H9 (cell line): ENCODE measurements at regions not wholly inside any gene's neighbourhood (a gene's known extent, or its start where the extent isn't known, plus 50 kb on each side); places are given as distances from the start of the nearest gene placed in this dataset.

Source experiments
- DNase-seq: peaks from one replicate; pipeline ENCODE4 v3.0.0-alpha.2; 2017
- H2AFZ ChIP-seq: one replicate; pipeline ENCODE4 v1.6.1; 2013; ENCODE audit warnings: mild to moderate bottlenecking, low read length, control low read depth, moderate library complexity
- H2AK5ac ChIP-seq: 2 replicates; pipeline ENCODE4 v1.6.1; 2013; ENCODE audit warnings: low read length, control low read depth, mixed read lengths; ENCODE audit not compliant: insufficient read length
- H2BK120ac ChIP-seq: one replicate; pipeline ENCODE4 v1.6.1; 2013; ENCODE audit warnings: low read depth, mild to moderate bottlenecking, low read length, control low read depth, inconsistent platforms; ENCODE audit not compliant: poor library complexity, severe bottlenecking
- H2BK12ac ChIP-seq: 2 replicates; pipeline ENCODE4 v1.6.1; 2013; ENCODE audit warnings: low read length, control low read depth, mixed read lengths, low read depth; ENCODE audit not compliant: insufficient read length
- H2BK15ac ChIP-seq: 2 replicates; pipeline ENCODE4 v1.6.1; 2013; ENCODE audit warnings: low read depth, low read length, control low read depth
- H2BK20ac ChIP-seq: one replicate; pipeline ENCODE4 v1.6.1; 2013; ENCODE audit warnings: low read depth, mild to moderate bottlenecking, low read length, control low read depth, inconsistent platforms; ENCODE audit not compliant: poor library complexity, severe bottlenecking
- H2BK5ac ChIP-seq: 2 replicates; pipeline ENCODE4 v1.6.1; 2013; ENCODE audit warnings: low read length, control low read depth, mixed read lengths; ENCODE audit not compliant: insufficient read length
- H3K14ac ChIP-seq: 2 replicates; pipeline ENCODE4 v1.6.1; 2013; ENCODE audit warnings: low read length, control low read depth; ENCODE audit not compliant: insufficient read depth
- H3K18ac ChIP-seq: 2 replicates; pipeline ENCODE4 v1.6.1; 2013; ENCODE audit warnings: low read depth, mild to moderate bottlenecking, mixed read lengths, low read length, control low read depth; ENCODE audit not compliant: insufficient read length
- H3K23ac ChIP-seq: 2 replicates; pipeline ENCODE4 v1.6.1; 2013; ENCODE audit warnings: low read length, control low read depth, mixed read lengths, low read depth; ENCODE audit not compliant: insufficient read length
- H3K23me2 ChIP-seq: 2 replicates; pipeline ENCODE4 v1.6.1; 2013; ENCODE audit warnings: low read depth, mild to moderate bottlenecking, mixed read lengths, low read length, control low read depth; ENCODE audit not compliant: insufficient read length, poor library complexity, severe bottlenecking
- H3K27ac ChIP-seq: 2 replicates; pipeline ENCODE4 v1.5.1; 2013; ENCODE audit warnings: low read length, control low read depth, mixed read lengths, low read depth; ENCODE audit not compliant: insufficient read length
- H3K27me3 ChIP-seq: 2 replicates; pipeline ENCODE4 v1.6.1; 2013; ENCODE audit warnings: low read length, control low read depth, inconsistent platforms; ENCODE audit not compliant: insufficient read depth
- H3K4ac ChIP-seq: 2 replicates; pipeline ENCODE4 v1.6.1; 2013; ENCODE audit warnings: low read depth, mild to moderate bottlenecking, control low read depth, inconsistent platforms, low read length, moderate library complexity
- H3K4me1 ChIP-seq: 2 replicates; pipeline ENCODE4 v1.6.1; 2013; ENCODE audit warnings: low read length, control low read depth, inconsistent platforms; ENCODE audit not compliant: insufficient read depth
- H3K4me2 ChIP-seq: 2 replicates; pipeline ENCODE4 v1.6.1; 2013; ENCODE audit warnings: low read length, control low read depth, mixed read lengths; ENCODE audit not compliant: insufficient read length, insufficient read depth
- H3K56ac ChIP-seq: 2 replicates; pipeline ENCODE4 v1.6.1; 2013; ENCODE audit warnings: low read depth, mild to moderate bottlenecking, mixed read lengths, low read length, control low read depth; ENCODE audit not compliant: insufficient read length
- H3K79me1 ChIP-seq: 2 replicates; pipeline ENCODE4 v1.6.1; 2013; ENCODE audit warnings: low read depth, mild to moderate bottlenecking, moderate library complexity, low read length, control low read depth, inconsistent platforms; ENCODE audit not compliant: insufficient read depth, poor library complexity, severe bottlenecking
- H3K79me2 ChIP-seq: 2 replicates; pipeline ENCODE4 v1.6.1; 2013; ENCODE audit warnings: low read length, control low read depth, inconsistent platforms; ENCODE audit not compliant: insufficient read depth
- H3K9ac ChIP-seq: 2 replicates; pipeline ENCODE4 v1.6.1; 2013; ENCODE audit warnings: low read length, control low read depth, mixed read lengths; ENCODE audit not compliant: insufficient read length; ENCODE audit errors: extremely low read depth
- H3K9me3 ChIP-seq: one replicate; pipeline ENCODE4 v1.6.1; 2013; ENCODE audit warnings: low read depth, low read length, inconsistent platforms; ENCODE audit not compliant: control insufficient read depth
- H3T11ph ChIP-seq: one replicate; pipeline ENCODE4 v1.6.1; 2013; ENCODE audit warnings: mild to moderate bottlenecking, low read length, control low read depth, inconsistent platforms
- H4K20me1 ChIP-seq: one replicate; pipeline ENCODE4 v1.6.1; 2013; ENCODE audit not compliant: control insufficient read depth, insufficient read length, insufficient read depth
- H4K5ac ChIP-seq: 2 replicates; pipeline ENCODE4 v1.6.1; 2013; ENCODE audit warnings: low read depth, mild to moderate bottlenecking, mixed read lengths, low read length, control low read depth; ENCODE audit not compliant: insufficient read length
- H4K8ac ChIP-seq: replicated peaks from 2 replicates; pipeline ENCODE4 v1.6.1; 2013; ENCODE audit warnings: low read length, control low read depth, mixed read lengths, low read depth; ENCODE audit not compliant: insufficient read length
- H4K91ac ChIP-seq: 2 replicates; pipeline ENCODE4 v1.6.1; 2013; ENCODE audit warnings: low read depth, mild to moderate bottlenecking, moderate library complexity, mixed read lengths, low read length, control low read depth; ENCODE audit not compliant: insufficient read length
- H3K27ac Mint-ChIP-seq, 3 experiments: 2 replicates in 2 of 3; 3 replicates in 1 of 3; pipeline ENCODE4 v1.8.0; 2020 to 2021; ENCODE audit warnings: mixed read lengths in 3 of 3, mild to moderate bottlenecking in 1 of 3, moderate library complexity in 1 of 3
- H3K27me3 Mint-ChIP-seq: 2 replicates; pipeline ENCODE4 v1.8.0; 2021; ENCODE audit warnings: low read depth, mild to moderate bottlenecking, moderate library complexity, mixed read lengths
- H3K36me3 Mint-ChIP-seq, 3 experiments: 2 replicates in 2 of 3; 3 replicates in 1 of 3; pipeline ENCODE4 v1.8.0; 2020 to 2021; ENCODE audit warnings: low read depth in 3 of 3, mixed read lengths in 3 of 3; ENCODE audit not compliant: insufficient read depth in 1 of 3
- H3K4me1 Mint-ChIP-seq, 2 experiments: 2 replicates each; pipeline ENCODE4 v1.8.0; 2020; ENCODE audit warnings: mixed read lengths in 2 of 2
- H3K4me3 Mint-ChIP-seq, 2 experiments: 2 replicates in 1 of 2; 3 replicates in 1 of 2; pipeline ENCODE4 v1.8.0; 2020 to 2021; ENCODE audit warnings: mild to moderate bottlenecking in 2 of 2, mixed read lengths in 2 of 2, moderate library complexity in 1 of 2
- H3K9me3 Mint-ChIP-seq, 2 experiments: 2 replicates in 1 of 2; 3 replicates in 1 of 2; pipeline ENCODE4 v1.8.0; 2020; ENCODE audit warnings: mild to moderate bottlenecking in 2 of 2, mixed read lengths in 2 of 2, moderate library complexity in 1 of 2
- CTCF ChIP-seq: fragments of 200-600 bp; sonication (generic); conservative IDR thresholded peaks from 3 replicates; pipeline ENCODE4 v1.8.0; 2021; ENCODE audit warnings: antibody characterized with exemption, mild to moderate bottlenecking

GRCh38 chr9:86575137-86575536 lies 220.9 kb upstream of the TUT7 start:
- Histone ChIP-seq H3K9ac (no peak overlapping the region), H4K5ac (no peak overlapping the region), H3K23ac (no peak overlapping the region), H3K23me2 (no peaks in the 10 kb centered on the region), H3K27ac (no peak overlapping the region), H2BK15ac (no peak overlapping the region), H4K91ac (no peak overlapping the region), H2BK120ac (no peak overlapping the region), H3K79me2 (no peaks in the 10 kb centered on the region), H2BK12ac (no peak overlapping the region), H4K20me1 (no peaks in the 10 kb centered on the region), H3K4ac (no peak overlapping the region), H3T11ph (no peak overlapping the region), H2AFZ (no peak overlapping the region), H3K4me2 (no peak overlapping the region), H3K56ac (no peak overlapping the region), H3K79me1 (no peaks in the 10 kb centered on the region), H3K4me1 (no peaks in the 10 kb centered on the region; the same call in 1 of the 2 replicates), H2BK20ac (no peak overlapping the region), H3K14ac (no peak overlapping the region), H3K9me3 (no peaks in the 10 kb centered on the region), H2BK5ac (no peak overlapping the region), H3K18ac (no peak overlapping the region), H2AK5ac (no peak overlapping the region), H3K27me3 (no peaks in the 10 kb centered on the region), H4K8ac (no peak overlapping the region)
- TF ChIP-seq CTCF: no peak
- H3K4me1 Mint-ChIP-seq: peaks cover 12 to 15% of the 10 kb centered on the region in 2 experiments
- H3K4me3 Mint-ChIP-seq: no peak overlapping the region
- no peaks in the 10 kb centered on the region for H3K36me3 Mint-ChIP-seq
- peaks cover 4% of the 10 kb centered on the region for H3K27me3 Mint-ChIP-seq
- DNase-seq: no peak
- peaks cover 0 to 4% of the 10 kb centered on the region in 2 experiments; a peak in 1 of 5 replicates for H3K9me3 Mint-ChIP-seq
- no peak overlapping the region for H3K27ac Mint-ChIP-seq
